Ishikawa (cell line): ENCODE measurements at regions not wholly inside any gene's neighbourhood (a gene's known extent, or its start where the extent isn't known, plus 50 kb on each side); places are given as distances from the start of the nearest gene placed in this dataset.

Experiments
- CEBPB ChIP-seq: IDR thresholded peaks from 2 replicates; pipeline ENCODE4 v1.6.1; 2012
- EP300 ChIP-seq: IDR thresholded peaks from 2 replicates; pipeline ENCODE4 v1.6.1; 2012; ENCODE audit warnings: borderline replicate concordance
- RAD21 ChIP-seq: IDR thresholded peaks from 2 replicates; pipeline ENCODE4 v1.6.1; 2012; ENCODE audit warnings: low read depth
- TCF12 ChIP-seq: IDR thresholded peaks from 2 replicates; pipeline ENCODE4 v1.6.1; 2012; ENCODE audit warnings: low read depth

GRCh38 chr20:22679197-22679596 is 94.8 kb upstream of the FOXA2 start:
- TF ChIP-seq EP300 (no peak), CEBPB (no peak), RAD21 (no peak), TCF12 (no peak)
